WTC11 (cell line): ENCODE measurements at regions not wholly inside any gene's neighbourhood (a gene's known extent, or its start where the extent isn't known, plus 50 kb on each side); places are given as distances from the start of the nearest gene placed in this dataset.

Experiments used
- ATAC-seq: fragments of 200-7000 bp; cut with Tn5 transposase; 2 replicates; pipeline ENCODE4 v1.10.0; 2021; ENCODE audit warnings: mild to moderate bottlenecking, moderate library complexity
- CTCF ChIA-PET: fragments of 300-600 bp; sonication (Branson Sonifier 250); formaldehyde crosslinking; loops from one replicate; lab custom pipeline; 2021; ENCODE audit warnings: antibody characterized with exemption; lab: Charles Lee
- POLR2A ChIA-PET: fragments of 350-600 bp; sonication (Branson Sonifier 250); formaldehyde crosslinking; loops from one replicate; lab custom pipeline; 2021; ENCODE audit warnings: antibody characterized with exemption; lab: Charles Lee
- DNase-seq: peaks from one replicate; pipeline ENCODE4 v3.0.0; 2021; ENCODE audit warnings: low spot score
- H3K27ac Mint-ChIP-seq: 2 replicates; pipeline ENCODE4 v1.8.0; 2021; ENCODE audit warnings: mixed read lengths
- H3K27me3 Mint-ChIP-seq: 2 replicates; pipeline ENCODE4 v1.8.0; 2021; ENCODE audit warnings: low read depth, mild to moderate bottlenecking, moderate library complexity, mixed read lengths
- H3K36me3 Mint-ChIP-seq: 2 replicates; pipeline ENCODE4 v1.8.0; 2021; ENCODE audit warnings: mixed read lengths
- H3K4me1 Mint-ChIP-seq: 2 replicates; pipeline ENCODE4 v1.8.0; 2022; ENCODE audit warnings: mixed read lengths
- H3K4me3 Mint-ChIP-seq: 2 replicates; pipeline ENCODE4 v1.8.0; 2021; ENCODE audit warnings: mild to moderate bottlenecking, moderate library complexity, mixed read lengths
- H3K9me3 Mint-ChIP-seq: 2 replicates; pipeline ENCODE4 v1.8.0; 2021; ENCODE audit warnings: mixed read lengths
- AR ChIP-seq: fragments of 250-450 bp; sonication (Bioruptor Pico); IDR thresholded peaks from 2 replicates; pipeline ENCODE4 v1.9.0; 2021; ENCODE audit warnings: mild to moderate bottlenecking
- ATF1 ChIP-seq: sonication (generic); formaldehyde crosslinking; IDR thresholded peaks from 2 replicates; pipeline ENCODE4 v1.8.1; 2023; ENCODE audit warnings: mild to moderate bottlenecking, moderate library complexity, missing genetic modification reagents
- CBFB ChIP-seq: sonication (generic); formaldehyde crosslinking; IDR thresholded peaks from 2 replicates; pipeline ENCODE4 v1.8.1; 2022; ENCODE audit warnings: mild to moderate bottlenecking, low read depth, missing genetic modification reagents
- E2F5 ChIP-seq: sonication (generic); formaldehyde crosslinking; IDR thresholded peaks from 2 replicates; pipeline ENCODE4 v1.8.1; 2022; ENCODE audit warnings: mild to moderate bottlenecking, moderate library complexity, missing genetic modification reagents
- EMX1 ChIP-seq: fragments of 250-450 bp; sonication (Bioruptor Pico); IDR thresholded peaks from 2 replicates; pipeline ENCODE4 v1.8.0; 2021; ENCODE audit warnings: mild to moderate bottlenecking
- ERG ChIP-seq: fragments of 250-450 bp; sonication (Bioruptor Pico); IDR thresholded peaks from 2 replicates; pipeline ENCODE4 v1.8.0; 2021; ENCODE audit warnings: mild to moderate bottlenecking
- ETV6 ChIP-seq: sonication (generic); formaldehyde crosslinking; IDR thresholded peaks from 2 replicates; pipeline ENCODE4 v1.8.1; 2022; ENCODE audit warnings: mild to moderate bottlenecking, missing genetic modification reagents
- FOXK1 ChIP-seq: sonication (generic); formaldehyde crosslinking; IDR thresholded peaks from 2 replicates; pipeline ENCODE4 v1.8.0; 2022; ENCODE audit warnings: mild to moderate bottlenecking, moderate library complexity, missing genetic modification reagents
- FOXP1 ChIP-seq: sonication (generic); formaldehyde crosslinking; IDR thresholded peaks from 2 replicates; pipeline ENCODE4 v1.8.0; 2022; ENCODE audit warnings: missing genetic modification reagents, mild to moderate bottlenecking, moderate library complexity, borderline replicate concordance
- GABPB1 ChIP-seq: sonication (generic); formaldehyde crosslinking; IDR thresholded peaks from 2 replicates; pipeline ENCODE4 v1.8.1; 2023; ENCODE audit warnings: mild to moderate bottlenecking, missing genetic modification reagents
- NFE2L1 ChIP-seq: sonication (generic); formaldehyde crosslinking; IDR thresholded peaks from 2 replicates; pipeline ENCODE4 v1.8.1; 2023; ENCODE audit warnings: missing genetic modification reagents
- PRDM15 ChIP-seq: sonication (generic); formaldehyde crosslinking; IDR thresholded peaks from 2 replicates; pipeline ENCODE4 v1.8.0; 2022; ENCODE audit warnings: missing genetic modification reagents
- PRRX2 ChIP-seq: fragments of 250-450 bp; sonication (Bioruptor Pico); IDR thresholded peaks from 2 replicates; pipeline ENCODE4 v1.8.0; 2021; ENCODE audit warnings: mild to moderate bottlenecking
- ZNF232 ChIP-seq: sonication (generic); formaldehyde crosslinking; IDR thresholded peaks from 2 replicates; pipeline ENCODE4 v1.8.0; 2022; ENCODE audit warnings: mild to moderate bottlenecking, missing genetic modification reagents
- TF ChIP-seq, protein P1 (sequence below): sonication (generic); formaldehyde crosslinking; IDR thresholded peaks from 2 replicates; pipeline ENCODE4 v1.8.0; 2023; ENCODE audit warnings: missing genetic modification reagents
- TF ChIP-seq, protein P2 (sequence below): sonication (generic); formaldehyde crosslinking; IDR thresholded peaks from 2 replicates; pipeline ENCODE4 v1.8.1; 2022; ENCODE audit warnings: mild to moderate bottlenecking, missing genetic modification reagents, moderate library complexity, borderline replicate concordance
- TF ChIP-seq, protein P3 (sequence below): fragments of 250-450 bp; sonication (Bioruptor Pico); IDR thresholded peaks from 2 replicates; pipeline ENCODE4 v1.9.0; 2021; ENCODE audit warnings: mild to moderate bottlenecking, borderline replicate concordance

GRCh38 chr18:25927830-25928229, 162.6 kb downstream of the SS18 start (continued):
- TF ChIP-seq AR: no peak
- TF ChIP-seq, protein P1, sequence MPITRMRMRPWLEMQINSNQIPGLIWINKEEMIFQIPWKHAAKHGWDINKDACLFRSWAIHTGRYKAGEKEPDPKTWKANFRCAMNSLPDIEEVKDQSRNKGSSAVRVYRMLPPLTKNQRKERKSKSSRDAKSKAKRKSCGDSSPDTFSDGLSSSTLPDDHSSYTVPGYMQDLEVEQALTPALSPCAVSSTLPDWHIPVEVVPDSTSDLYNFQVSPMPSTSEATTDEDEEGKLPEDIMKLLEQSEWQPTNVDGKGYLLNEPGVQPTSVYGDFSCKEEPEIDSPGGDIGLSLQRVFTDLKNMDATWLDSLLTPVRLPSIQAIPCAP (CRISPR knock-in tag): no peak
- no peak for TF ChIP-seq NFE2L1
- no peak for TF ChIP-seq FOXP1 (CRISPR knock-in tag)
- no peak for TF ChIP-seq FOXK1 (CRISPR knock-in tag)
- no peak for TF ChIP-seq GABPB1 (CRISPR knock-in tag)
- TF ChIP-seq ETV6: no peak
- TF ChIP-seq ZNF232 (CRISPR knock-in tag): no peak

DNA sequence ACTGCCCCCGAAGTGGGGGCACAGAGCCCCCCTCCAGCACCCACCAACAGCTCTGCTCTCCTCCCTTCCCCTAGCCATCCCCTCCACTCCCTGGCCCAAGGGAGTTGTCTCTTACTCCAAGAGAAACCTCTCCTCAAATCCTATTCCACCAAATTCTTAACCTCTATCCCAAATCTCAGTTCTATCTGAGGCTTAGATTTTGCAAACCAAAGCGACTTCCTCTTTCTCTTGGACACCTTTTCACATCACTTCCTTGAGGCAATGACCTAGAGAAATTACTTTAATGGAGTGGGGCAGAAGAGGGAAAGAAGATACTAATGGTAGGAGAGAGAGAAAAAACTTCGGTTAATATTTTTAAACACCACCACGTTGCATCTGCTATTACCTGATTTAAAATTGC, 167.2 kb downstream of the SS18 start:
- no peak for DNase-seq
- H3K9me3 Mint-ChIP-seq: peaks cover 11% of the 10 kb centered on the region
- CTCF ChIA-PET: no interaction called here
- H3K36me3 Mint-ChIP-seq: peaks cover 6% of the 10 kb centered on the region
- no peak overlapping the region for H3K4me3 Mint-ChIP-seq
- no peak for ATAC-seq
- peaks cover 5% of the 10 kb centered on the region; the same call in 1 of the 2 replicates for H3K27me3 Mint-ChIP-seq
- H3K27ac Mint-ChIP-seq: no peak overlapping the region
- POLR2A ChIA-PET: no interaction called here
- no peak for TF ChIP-seq E2F5
- TF ChIP-seq, protein P2, sequence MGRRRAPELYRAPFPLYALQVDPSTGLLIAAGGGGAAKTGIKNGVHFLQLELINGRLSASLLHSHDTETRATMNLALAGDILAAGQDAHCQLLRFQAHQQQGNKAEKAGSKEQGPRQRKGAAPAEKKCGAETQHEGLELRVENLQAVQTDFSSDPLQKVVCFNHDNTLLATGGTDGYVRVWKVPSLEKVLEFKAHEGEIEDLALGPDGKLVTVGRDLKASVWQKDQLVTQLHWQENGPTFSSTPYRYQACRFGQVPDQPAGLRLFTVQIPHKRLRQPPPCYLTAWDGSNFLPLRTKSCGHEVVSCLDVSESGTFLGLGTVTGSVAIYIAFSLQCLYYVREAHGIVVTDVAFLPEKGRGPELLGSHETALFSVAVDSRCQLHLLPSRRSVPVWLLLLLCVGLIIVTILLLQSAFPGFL (CRISPR knock-in tag): no peak
- H3K4me1 Mint-ChIP-seq: peaks cover 2% of the 10 kb centered on the region; the same call in 1 of the 2 replicates

DNA sequence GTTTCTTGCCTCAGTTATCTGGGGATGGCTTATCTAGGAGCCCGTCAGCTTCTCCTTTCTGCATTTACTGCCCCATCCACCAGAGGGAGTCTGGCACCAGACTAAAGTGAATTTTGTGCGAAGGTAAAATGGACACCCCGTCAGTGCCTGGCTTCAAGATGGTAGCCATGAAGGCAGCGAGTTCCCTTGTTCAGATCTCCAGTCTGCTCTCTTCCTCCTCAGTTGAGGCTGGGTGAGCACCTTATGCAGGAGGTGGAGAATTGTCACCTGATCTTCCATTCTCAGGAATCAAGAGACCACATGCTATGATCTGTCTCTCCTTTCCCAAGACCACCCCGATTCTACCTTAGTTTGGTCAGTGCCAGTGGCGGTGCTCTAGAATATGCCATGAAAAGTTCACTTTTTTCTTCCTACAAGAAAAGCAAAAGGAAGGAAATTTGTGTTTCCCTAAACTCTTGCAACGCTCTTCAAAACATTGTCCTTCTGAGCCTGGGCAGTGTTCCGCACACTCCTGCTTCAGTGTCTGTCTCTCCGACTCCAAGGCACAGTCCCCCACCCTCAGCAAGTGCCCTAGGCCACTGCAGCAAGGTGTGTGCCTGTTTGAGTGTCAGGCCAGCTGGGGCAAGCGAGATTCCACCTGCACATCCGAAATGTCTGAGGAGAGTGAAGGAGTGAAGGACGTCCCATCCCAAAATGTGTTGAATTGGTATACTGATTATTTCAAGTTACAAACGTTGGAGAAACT, 168.6 kb downstream of the SS18 start:
- H3K9me3 Mint-ChIP-seq: peaks cover 11% of the 10 kb centered on the region
- H3K36me3 Mint-ChIP-seq: peaks cover 6% of the 10 kb centered on the region
- H3K4me3 Mint-ChIP-seq: no peak overlapping the region
- H3K27me3 Mint-ChIP-seq: peaks cover 5% of the 10 kb centered on the region; the same call in 1 of the 2 replicates
- peak; percentile 87 for ATAC-seq
- ChIA-PET CTCF (interaction anchor here (0.6 to 1.0 kb wide), 9 partner anchors 9 to 462 kb away, joined by 3 to 6 read pairs (median 3); no protein-coding TSS in a partner anchor), POLR2A (no interaction called here)
- DNase-seq: peak; percentile 74
- H3K4me1 Mint-ChIP-seq: peaks cover 2% of the 10 kb centered on the region; the same call in 1 of the 2 replicates
- no peak overlapping the region for H3K27ac Mint-ChIP-seq
- TF ChIP-seq EMX1 (CRISPR knock-in tag) (peak; percentile 61; the same call in 1 of the 2 replicates), PRRX2 (CRISPR knock-in tag) (peak; percentile 84; the same call in 1 of the 2 replicates), ERG (CRISPR knock-in tag) (peak; percentile 80; the same call in 1 of the 2 replicates), FOXK1 (CRISPR knock-in tag) (no peak), CBFB (CRISPR knock-in tag) (no peak), FOXP1 (CRISPR knock-in tag) (no peak), PRDM15 (CRISPR knock-in tag) (no peak), ATF1 (no peak)
- TF ChIP-seq, protein P3, sequence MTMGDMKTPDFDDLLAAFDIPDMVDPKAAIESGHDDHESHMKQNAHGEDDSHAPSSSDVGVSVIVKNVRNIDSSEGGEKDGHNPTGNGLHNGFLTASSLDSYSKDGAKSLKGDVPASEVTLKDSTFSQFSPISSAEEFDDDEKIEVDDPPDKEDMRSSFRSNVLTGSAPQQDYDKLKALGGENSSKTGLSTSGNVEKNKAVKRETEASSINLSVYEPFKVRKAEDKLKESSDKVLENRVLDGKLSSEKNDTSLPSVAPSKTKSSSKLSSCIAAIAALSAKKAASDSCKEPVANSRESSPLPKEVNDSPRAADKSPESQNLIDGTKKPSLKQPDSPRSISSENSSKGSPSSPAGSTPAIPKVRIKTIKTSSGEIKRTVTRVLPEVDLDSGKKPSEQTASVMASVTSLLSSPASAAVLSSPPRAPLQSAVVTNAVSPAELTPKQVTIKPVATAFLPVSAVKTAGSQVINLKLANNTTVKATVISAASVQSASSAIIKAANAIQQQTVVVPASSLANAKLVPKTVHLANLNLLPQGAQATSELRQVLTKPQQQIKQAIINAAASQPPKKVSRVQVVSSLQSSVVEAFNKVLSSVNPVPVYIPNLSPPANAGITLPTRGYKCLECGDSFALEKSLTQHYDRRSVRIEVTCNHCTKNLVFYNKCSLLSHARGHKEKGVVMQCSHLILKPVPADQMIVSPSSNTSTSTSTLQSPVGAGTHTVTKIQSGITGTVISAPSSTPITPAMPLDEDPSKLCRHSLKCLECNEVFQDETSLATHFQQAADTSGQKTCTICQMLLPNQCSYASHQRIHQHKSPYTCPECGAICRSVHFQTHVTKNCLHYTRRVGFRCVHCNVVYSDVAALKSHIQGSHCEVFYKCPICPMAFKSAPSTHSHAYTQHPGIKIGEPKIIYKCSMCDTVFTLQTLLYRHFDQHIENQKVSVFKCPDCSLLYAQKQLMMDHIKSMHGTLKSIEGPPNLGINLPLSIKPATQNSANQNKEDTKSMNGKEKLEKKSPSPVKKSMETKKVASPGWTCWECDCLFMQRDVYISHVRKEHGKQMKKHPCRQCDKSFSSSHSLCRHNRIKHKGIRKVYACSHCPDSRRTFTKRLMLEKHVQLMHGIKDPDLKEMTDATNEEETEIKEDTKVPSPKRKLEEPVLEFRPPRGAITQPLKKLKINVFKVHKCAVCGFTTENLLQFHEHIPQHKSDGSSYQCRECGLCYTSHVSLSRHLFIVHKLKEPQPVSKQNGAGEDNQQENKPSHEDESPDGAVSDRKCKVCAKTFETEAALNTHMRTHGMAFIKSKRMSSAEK (CRISPR knock-in tag): peak; percentile 82; the same call in 1 of the 2 replicates
